Naive thymus-derived CD4-positive, alpha-beta T cell (primary cell): ENCODE measurements at regions not wholly inside any gene's neighbourhood (a gene's known extent, or its start where the extent isn't known, plus 50 kb on each side); places are given as distances from the start of the nearest gene placed in this dataset.

Experiments
- ATAC-seq: fragments of 150-1000 bp; cut with Tn5 transposase; 2 replicates; pipeline ENCODE4 v1.10.0; 2021; ENCODE audit warnings: mild to moderate bottlenecking, moderate library complexity
- CTCF ChIA-PET: fragments of 350-600 bp; sonication (Branson Sonifier 250); formaldehyde crosslinking; loops from one replicate; lab custom pipeline; 2021; ENCODE audit warnings: antibody characterized with exemption; lab: Charles Lee
- POLR2A ChIA-PET: fragments of 350-600 bp; sonication (Branson Sonifier 250); formaldehyde crosslinking; loops from one replicate; lab custom pipeline; 2021; ENCODE audit warnings: antibody characterized with exemption, inconsistent platforms; lab: Charles Lee
- DNase-seq, 9 donors: peaks; one replicate each; pipeline versions ENCODE4 v3.0.0 to v3.0.0-alpha.2; 2020 to 2022; ENCODE audit warnings: mixed read lengths in 1 of 9
- H3K27ac ChIP-seq: one replicate; pipeline ENCODE4 v1.7.0; 2013; ENCODE audit warnings: mild to moderate bottlenecking, low read depth, low read length, moderate library complexity
- H3K27me3 ChIP-seq, 2 donors: one replicate each; pipeline ENCODE4 v1.7.0; 2013; ENCODE audit warnings: low read length in 2 of 2, mild to moderate bottlenecking in 2 of 2, moderate library complexity in 2 of 2; ENCODE audit not compliant: control insufficient read depth in 2 of 2, insufficient read depth in 2 of 2
- H3K36me3 ChIP-seq, 3 experiments: 1 replicate in 2 of 3; 2 replicates in 1 of 3; pipeline ENCODE4 v1.7.0; 2013; ENCODE audit warnings: low read length in 3 of 3, mild to moderate bottlenecking in 3 of 3, moderate library complexity in 1 of 3; ENCODE audit not compliant: insufficient read depth in 3 of 3, control insufficient read depth in 2 of 3
- H3K4me1 ChIP-seq, 2 donors: one replicate each; pipeline ENCODE4 v1.7.0; 2013; ENCODE audit warnings: low read length in 2 of 2, mild to moderate bottlenecking in 2 of 2, moderate library complexity in 1 of 2; ENCODE audit not compliant: control insufficient read depth in 2 of 2, insufficient read depth in 2 of 2
- H3K4me3 ChIP-seq: 2 replicates; pipeline ENCODE4 v1.7.0; 2013; ENCODE audit warnings: mild to moderate bottlenecking, low read length
- H3K9me3 ChIP-seq, 3 experiments: 1 replicate in 2 of 3; 2 replicates in 1 of 3; pipeline ENCODE4 v1.7.0; 2013; ENCODE audit warnings: low read length in 3 of 3; ENCODE audit not compliant: control insufficient read depth in 2 of 3
- H3K27ac Mint-ChIP-seq, 9 donors: one replicate each; pipeline ENCODE4 v1.8.0; 2020 to 2022; ENCODE audit warnings: mixed read lengths in 9 of 9, mild to moderate bottlenecking in 8 of 9, moderate library complexity in 5 of 9, inconsistent platforms in 2 of 9
- H3K27me3 Mint-ChIP-seq, 5 donors: one replicate each; pipeline ENCODE4 v1.8.0; 2021 to 2022; ENCODE audit warnings: mixed read lengths in 5 of 5, mild to moderate bottlenecking in 1 of 5
- H3K36me3 Mint-ChIP-seq, 5 donors: one replicate each; pipeline ENCODE4 v1.8.0; 2020 to 2022; ENCODE audit warnings: mixed read lengths in 5 of 5, mild to moderate bottlenecking in 3 of 5, inconsistent platforms in 1 of 5
- H3K4me1 Mint-ChIP-seq, 7 donors: one replicate each; pipeline ENCODE4 v1.8.0; 2020 to 2022; ENCODE audit warnings: mixed read lengths in 7 of 7, mild to moderate bottlenecking in 3 of 7, inconsistent platforms in 1 of 7
- H3K4me3 Mint-ChIP-seq, 10 donors: one replicate each; pipeline ENCODE4 v1.8.0; 2020 to 2022; ENCODE audit warnings: mild to moderate bottlenecking in 10 of 10, mixed read lengths in 10 of 10, moderate library complexity in 6 of 10, inconsistent platforms in 2 of 10
- H3K9me3 Mint-ChIP-seq, 11 donors: one replicate each; pipeline ENCODE4 v1.8.0; 2020 to 2022; ENCODE audit warnings: mixed read lengths in 11 of 11, mild to moderate bottlenecking in 4 of 11, inconsistent platforms in 1 of 11, moderate library complexity in 1 of 11
- intact Hi-C, 2 donors: fragments of 100-400 bp; cut with micrococcal nuclease; formaldehyde crosslinking; loops; one replicate each; pipeline ENCODE4 v1.15.1; 2023

GRCh38 chr9:73536403-73536802 lies 384.7 kb downstream of the ANXA1 start:
- Histone ChIP-seq H3K4me3 (no peak overlapping the region), H3K9me3 (no peaks in the 10 kb centered on the region), H3K4me1 (no peaks in the 10 kb centered on the region), H3K27ac (no peak overlapping the region), H3K27me3 (no peaks in the 10 kb centered on the region), H3K36me3 (no peaks in the 10 kb centered on the region)
- no peaks in the 10 kb centered on the region for H3K4me1 Mint-ChIP-seq
- no peaks in the 10 kb centered on the region for H3K36me3 Mint-ChIP-seq
- CTCF ChIA-PET, result no interaction called here
- intact Hi-C loops, result no loop called here
- DNase-seq (no peak), ATAC-seq (no peak)
- H3K4me3 Mint-ChIP-seq, result no peak overlapping the region
- POLR2A ChIA-PET, result no interaction called here
- no peaks in the 10 kb centered on the region for H3K27me3 Mint-ChIP-seq
- no peak overlapping the region for H3K27ac Mint-ChIP-seq
- H3K9me3 Mint-ChIP-seq, result peaks cover 0 to 6% (median 0%) of the 10 kb centered on the region in 11 donors

- Histone ChIP-seq H3K9me3 (no peaks in the 10 kb centered on the region), H3K27me3 (no peaks in the 10 kb centered on the region), H3K36me3 (no peaks in the 10 kb centered on the region), H3K4me3 (no peak overlapping the region), H3K4me1 (no peaks in the 10 kb centered on the region), H3K27ac (no peak overlapping the region)
- DNase-seq (no peak), ATAC-seq (no peak)
- Mint-ChIP-seq H3K27me3 (no peaks in the 10 kb centered on the region), H3K27ac (no peak overlapping the region), H3K9me3 (peaks cover 0 to 6% (median 0%) of the 10 kb centered on the region in 11 donors), H3K4me3 (no peak overlapping the region), H3K4me1 (no peaks in the 10 kb centered on the region), H3K36me3 (no peaks in the 10 kb centered on the region)
- POLR2A ChIA-PET, result no interaction called here
- CTCF ChIA-PET, result no interaction called here
- intact Hi-C loops, result no loop called here
Measured at GRCh38 chr9:73537561-73537960, 385.9 kb downstream of the ANXA1 start.

- H3K27me3 ChIP-seq, result no peaks in the 10 kb centered on the region
- H3K4me1 ChIP-seq, result no peaks in the 10 kb centered on the region
- DNase-seq (no peak), ATAC-seq (no peak)
- H3K4me3 ChIP-seq, result no peak overlapping the region
- no peaks in the 10 kb centered on the region for H3K36me3 Mint-ChIP-seq
- H3K27me3 Mint-ChIP-seq, result no peaks in the 10 kb centered on the region
- H3K27ac ChIP-seq, result no peak overlapping the region
- H3K4me1 Mint-ChIP-seq, result no peaks in the 10 kb centered on the region
- no peak overlapping the region for H3K4me3 Mint-ChIP-seq
- intact Hi-C loops, result no loop called here
- H3K27ac Mint-ChIP-seq, result no peak overlapping the region
- no peaks in the 10 kb centered on the region for H3K36me3 ChIP-seq
- ChIA-PET CTCF (no interaction called here), POLR2A (no interaction called here)
- peaks cover 0 to 3% (median 0%) of the 10 kb centered on the region in 11 donors for H3K9me3 Mint-ChIP-seq
- no peaks in the 10 kb centered on the region for H3K9me3 ChIP-seq
Measured at GRCh38 chr9:73539881-73540390, 388.3 kb downstream of the ANXA1 start.

GRCh38 chr9:73541923-73542322 lies 390.3 kb downstream of the ANXA1 start:
- no peak overlapping the region for H3K4me3 Mint-ChIP-seq

GRCh38 chr9:73543727-73544126 lies 392.1 kb downstream of the ANXA1 start:
- H3K27ac Mint-ChIP-seq, result no peak overlapping the region
- ChIA-PET CTCF (no interaction called here), POLR2A (no interaction called here)
- H3K4me3 Mint-ChIP-seq, result no peak overlapping the region
- no peaks in the 10 kb centered on the region for H3K36me3 Mint-ChIP-seq
- H3K27me3 ChIP-seq, result no peaks in the 10 kb centered on the region
- H3K27me3 Mint-ChIP-seq, result no peaks in the 10 kb centered on the region
- H3K9me3 ChIP-seq, result no peaks in the 10 kb centered on the region
- no peak for DNase-seq
- H3K4me1 ChIP-seq, result no peaks in the 10 kb centered on the region
- intact Hi-C loops, result no loop called here
- H3K4me3 ChIP-seq, result no peak overlapping the region
- no peak for ATAC-seq
- H3K36me3 ChIP-seq, result no peaks in the 10 kb centered on the region
- no peak overlapping the region for H3K27ac ChIP-seq
- H3K9me3 Mint-ChIP-seq, result peaks cover 0 to 8% (median 1%) of the 10 kb centered on the region in 11 donors
- no peaks in the 10 kb centered on the region for H3K4me1 Mint-ChIP-seq

More at GRCh38 chr9:73541923-73542322, 390.3 kb downstream of the ANXA1 start:
- Histone ChIP-seq H3K4me1 (no peaks in the 10 kb centered on the region), H3K36me3 (no peaks in the 10 kb centered on the region), H3K27me3 (no peaks in the 10 kb centered on the region), H3K9me3 (no peaks in the 10 kb centered on the region), H3K4me3 (no peak overlapping the region), H3K27ac (no peak overlapping the region)
- DNase-seq, result no peak
- no peak overlapping the region for H3K27ac Mint-ChIP-seq
- intact Hi-C loops, result no loop called here
- H3K9me3 Mint-ChIP-seq, result peaks cover 0 to 8% (median 0%) of the 10 kb centered on the region in 11 donors
- ChIA-PET CTCF (no interaction called here), POLR2A (no interaction called here)
- no peaks in the 10 kb centered on the region for H3K27me3 Mint-ChIP-seq
- no peak for ATAC-seq
- no peaks in the 10 kb centered on the region for H3K4me1 Mint-ChIP-seq
- no peaks in the 10 kb centered on the region for H3K36me3 Mint-ChIP-seq

- ATAC-seq, result no peak
- ChIA-PET CTCF (no interaction called here), POLR2A (no interaction called here)
- H3K4me3 Mint-ChIP-seq, result no peak overlapping the region
- DNase-seq, result no peak
- no peaks in the 10 kb centered on the region for H3K4me1 ChIP-seq
- no peak overlapping the region for H3K4me3 ChIP-seq
- no peaks in the 10 kb centered on the region for H3K9me3 ChIP-seq
- H3K36me3 Mint-ChIP-seq, result no peaks in the 10 kb centered on the region
- H3K27ac Mint-ChIP-seq, result no peak overlapping the region
- H3K27me3 ChIP-seq, result no peaks in the 10 kb centered on the region
- H3K4me1 Mint-ChIP-seq, result no peaks in the 10 kb centered on the region
- H3K27me3 Mint-ChIP-seq, result no peaks in the 10 kb centered on the region
- H3K9me3 Mint-ChIP-seq, result peaks cover 0 to 10% (median 2%) of the 10 kb centered on the region in 11 donors
- H3K27ac ChIP-seq, result no peak overlapping the region
- intact Hi-C loops, result no loop called here
- H3K36me3 ChIP-seq, result no peaks in the 10 kb centered on the region
Measured at GRCh38 chr9:73548201-73548600, 396.5 kb downstream of the ANXA1 start.

GRCh38 chr9:73549991-73550390 lies 398.3 kb downstream of the ANXA1 start:
- Mint-ChIP-seq H3K4me3 (no peak overlapping the region), H3K9me3 (peaks cover 0 to 12% (median 2%) of the 10 kb centered on the region in 11 donors), H3K36me3 (no peaks in the 10 kb centered on the region), H3K4me1 (no peaks in the 10 kb centered on the region), H3K27ac (no peak overlapping the region), H3K27me3 (no peaks in the 10 kb centered on the region)
- H3K4me1 ChIP-seq, result no peaks in the 10 kb centered on the region
- ATAC-seq, result no peak
- H3K27ac ChIP-seq, result no peak overlapping the region
- intact Hi-C loops, result no loop called here
- H3K36me3 ChIP-seq, result no peaks in the 10 kb centered on the region
- no peak for DNase-seq
- H3K4me3 ChIP-seq, result no peak overlapping the region
- ChIA-PET POLR2A (no interaction called here), CTCF (no interaction called here)
- no peaks in the 10 kb centered on the region for H3K9me3 ChIP-seq
- no peaks in the 10 kb centered on the region for H3K27me3 ChIP-seq
